ENCODE measurements at regions not wholly inside any gene's neighbourhood (a gene's known extent, or its start where the extent isn't known, plus 50 kb on each side); places are given as distances from the start of the nearest gene placed in this dataset.

- H3K79me2 ChIP-seq = no peaks in the 10 kb centered on the region
- H3K9me3 ChIP-seq (ENCODE audit: control insufficient read depth, low read length) = no peaks in the 10 kb centered on the region
- no peaks in the 10 kb centered on the region for H3K27me3 ChIP-seq (ENCODE audit: control insufficient read depth, insufficient read depth, low read length)
- H3K4me1 ChIP-seq = no peaks in the 10 kb centered on the region
- no peaks in the 10 kb centered on the region for H3K36me3 ChIP-seq (ENCODE audit: control insufficient read depth, insufficient read depth, low read length)
- H3K4me2 ChIP-seq (ENCODE audit: low read length) = no peak overlapping the region
- H3K27ac ChIP-seq = no peak overlapping the region
- no peak overlapping the region for H3K9ac ChIP-seq
- no peak overlapping the region for H2AFZ ChIP-seq
- no peak for TF ChIP-seq CTCF (IDR thresholded peaks at IDR 0.05)
- no peak overlapping the region for H3K4me3 ChIP-seq (ENCODE audit: low read depth, low read length)
Observed at GRCh38 chr2:234204480-234204879, 154.0 kb downstream of the SPP2 start.

GRCh38 chr2:234203135-234203984 is 152.9 kb downstream of the SPP2 start:
- H3K4me3 ChIP-seq (ENCODE audit: low read depth, low read length) = no peak overlapping the region
- no peak overlapping the region for H2AFZ ChIP-seq
- no peak overlapping the region for H3K27ac ChIP-seq
- no peaks in the 10 kb centered on the region for H3K79me2 ChIP-seq
- H3K9ac ChIP-seq = no peak overlapping the region
- H3K27me3 ChIP-seq (ENCODE audit: control insufficient read depth, insufficient read depth, low read length) = no peaks in the 10 kb centered on the region
- H3K9me3 ChIP-seq (ENCODE audit: control insufficient read depth, low read length) = no peaks in the 10 kb centered on the region
- TF ChIP-seq CTCF (IDR thresholded peaks at IDR 0.05) = no peak
- H3K4me1 ChIP-seq = no peaks in the 10 kb centered on the region
- H3K36me3 ChIP-seq (ENCODE audit: control insufficient read depth, insufficient read depth, low read length) = no peaks in the 10 kb centered on the region
- H3K4me2 ChIP-seq (ENCODE audit: low read length) = no peak overlapping the region

- no peak overlapping the region for H3K4me2 ChIP-seq (ENCODE audit: low read length)
- no peak overlapping the region for H2AFZ ChIP-seq
- no peak overlapping the region for H3K4me3 ChIP-seq (ENCODE audit: low read depth, low read length)
- no peak overlapping the region for H3K9ac ChIP-seq
- H3K27ac ChIP-seq = no peak overlapping the region
- H3K27me3 ChIP-seq (ENCODE audit: control insufficient read depth, insufficient read depth, low read length) = no peaks in the 10 kb centered on the region
- no peaks in the 10 kb centered on the region for H3K36me3 ChIP-seq (ENCODE audit: control insufficient read depth, insufficient read depth, low read length)
- no peaks in the 10 kb centered on the region for H3K4me1 ChIP-seq
- no peak for TF ChIP-seq CTCF (IDR thresholded peaks at IDR 0.05)
- no peaks in the 10 kb centered on the region for H3K79me2 ChIP-seq
- no peaks in the 10 kb centered on the region for H3K9me3 ChIP-seq (ENCODE audit: control insufficient read depth, low read length)
Observed at GRCh38 chr2:234202601-234203000, 152.1 kb downstream of the SPP2 start.

- H3K9me3 ChIP-seq (ENCODE audit: control insufficient read depth, low read length) = no peaks in the 10 kb centered on the region
- no peaks in the 10 kb centered on the region for H3K27me3 ChIP-seq (ENCODE audit: control insufficient read depth, insufficient read depth, low read length)
- H3K4me1 ChIP-seq = no peaks in the 10 kb centered on the region
- no peak overlapping the region for H2AFZ ChIP-seq
- no peak overlapping the region for H3K4me2 ChIP-seq (ENCODE audit: low read length)
- TF ChIP-seq CTCF (IDR thresholded peaks at IDR 0.05) = no peak
- no peak overlapping the region for H3K9ac ChIP-seq
- H3K36me3 ChIP-seq (ENCODE audit: control insufficient read depth, insufficient read depth, low read length) = no peaks in the 10 kb centered on the region
- no peaks in the 10 kb centered on the region for H3K79me2 ChIP-seq
- H3K27ac ChIP-seq = no peak overlapping the region
- no peak overlapping the region for H3K4me3 ChIP-seq (ENCODE audit: low read depth, low read length)
Observed at GRCh38 chr2:234199996-234200395, 149.5 kb downstream of the SPP2 start.

GRCh38 chr2:234198976-234199375 is 148.5 kb downstream of the SPP2 start:
- H3K27me3 ChIP-seq (ENCODE audit: control insufficient read depth, insufficient read depth, low read length) = no peaks in the 10 kb centered on the region
- no peaks in the 10 kb centered on the region for H3K36me3 ChIP-seq (ENCODE audit: control insufficient read depth, insufficient read depth, low read length)
- no peak overlapping the region for H3K27ac ChIP-seq
- no peaks in the 10 kb centered on the region for H3K4me1 ChIP-seq
- no peak overlapping the region for H3K4me3 ChIP-seq (ENCODE audit: low read depth, low read length)
- H3K9ac ChIP-seq = no peak overlapping the region
- no peak overlapping the region for H2AFZ ChIP-seq
- H3K4me2 ChIP-seq (ENCODE audit: low read length) = no peak overlapping the region
- no peak for TF ChIP-seq CTCF (IDR thresholded peaks at IDR 0.05)
- no peaks in the 10 kb centered on the region for H3K9me3 ChIP-seq (ENCODE audit: control insufficient read depth, low read length)
- H3K79me2 ChIP-seq = no peaks in the 10 kb centered on the region

All from parathyroid adenoma (tissue), 2 donors.